Keratinocyte (primary cell): ENCODE measurements at regions not wholly inside any gene's neighbourhood (a gene's known extent, or its start where the extent isn't known, plus 50 kb on each side); places are given as distances from the start of the nearest gene placed in this dataset.

Source experiments
- CTCF ChIP-seq, 3 experiments: IDR thresholded peaks in 1 of 3; conservative IDR thresholded peaks in 1 of 3; optimal IDR thresholded peaks in 1 of 3; 2 replicates in 2 of 3; 3 replicates in 1 of 3; pipeline versions ENCODE3 to v1.5.1; 2011; ENCODE audit warnings: low read length in 3 of 3, mild to moderate bottlenecking in 3 of 3, moderate library complexity in 2 of 3, control low read depth in 1 of 3, inconsistent platforms in 1 of 3; ENCODE audit not compliant: insufficient read depth in 2 of 3; ENCODE audit errors: extremely low read depth in 1 of 3
- EZH2 ChIP-seq: IDR thresholded peaks from one replicate; pipeline ENCODE4 v1.6.1; 2012; ENCODE audit warnings: inconsistent platforms, mild to moderate bottlenecking, low read length, moderate library complexity

DNA sequence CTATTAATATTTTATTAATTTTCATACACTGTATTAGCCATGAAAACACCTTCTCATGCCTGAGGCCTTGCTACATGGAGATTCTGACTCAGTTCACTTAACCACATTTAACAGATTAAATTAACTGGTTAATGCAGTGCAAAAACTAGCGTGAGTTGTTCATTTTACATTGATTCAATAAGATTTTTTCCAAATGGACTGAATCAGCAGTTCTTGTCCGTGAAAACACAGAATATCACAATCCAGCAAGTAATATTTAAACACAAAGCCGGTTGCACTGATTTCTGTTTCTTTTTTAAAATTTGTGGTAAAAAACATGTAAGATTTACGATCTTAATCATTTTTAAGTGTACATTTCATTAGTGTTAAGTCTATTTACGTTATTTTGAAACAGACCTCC, 118.2 kb upstream of the THUMPD2 start:
- TF ChIP-seq CTCF (optimal IDR thresholded peaks at IDR 0.05 in 1 of 3, IDR thresholded peaks at IDR 0.05 in 1 of 3, conservative IDR thresholded peaks at IDR 0.05 in 1 of 3; ENCODE audit: extremely low read depth in 1 of 3, insufficient read depth in 2 of 3, low read length in 3 of 3) = no peak
- no peak for TF ChIP-seq EZH2
